HG03520 (cell line): ENCODE measurements at regions not wholly inside any gene's neighbourhood (a gene's known extent, or its start where the extent isn't known, plus 50 kb on each side); places are given as distances from the start of the nearest gene placed in this dataset.

ENCODE experiments used
- ATAC-seq: cut with Tn5 transposase; IDR thresholded peaks from one replicate; pipeline ENCODE4 v1.9.1; 2021; ENCODE audit warnings: mild to moderate bottlenecking, moderate library complexity; ENCODE audit not compliant: unreplicated experiment

DNA sequence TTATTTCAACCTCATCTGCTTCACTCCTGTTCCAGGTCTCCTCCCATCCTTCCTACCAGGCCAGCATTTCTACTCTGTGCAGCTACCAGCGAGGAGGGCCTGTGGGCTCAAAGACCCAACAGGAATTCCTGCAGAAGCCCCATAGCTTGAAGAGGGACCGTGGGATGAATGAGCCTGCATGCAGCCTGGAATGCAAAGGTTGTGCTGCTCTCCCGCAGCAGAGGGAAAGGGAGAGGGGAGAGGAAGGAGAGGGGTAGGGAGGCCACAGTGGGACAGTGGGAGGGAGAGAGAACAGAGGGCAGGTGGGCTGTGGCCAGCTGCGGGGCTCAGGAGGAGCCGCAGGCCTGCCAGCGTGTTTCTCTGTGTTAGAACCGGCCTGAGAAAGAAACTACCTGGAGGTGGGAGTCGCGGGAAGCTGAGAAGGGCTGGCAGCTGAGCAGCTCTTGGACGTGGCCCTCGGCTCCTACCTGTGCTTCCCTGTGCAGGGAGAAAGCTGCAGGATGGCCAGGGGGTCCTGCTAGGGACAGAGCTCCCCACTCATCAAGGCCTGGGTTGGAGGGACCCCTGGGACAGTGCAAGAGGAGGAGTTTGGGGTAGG is 66.1 kb upstream of the MLN start:
- ATAC-seq, result no peak

- ATAC-seq, result no peak
Observed at GRCh38 chr6:33869121-33869520, 65.3 kb upstream of the MLN start.

DNA sequence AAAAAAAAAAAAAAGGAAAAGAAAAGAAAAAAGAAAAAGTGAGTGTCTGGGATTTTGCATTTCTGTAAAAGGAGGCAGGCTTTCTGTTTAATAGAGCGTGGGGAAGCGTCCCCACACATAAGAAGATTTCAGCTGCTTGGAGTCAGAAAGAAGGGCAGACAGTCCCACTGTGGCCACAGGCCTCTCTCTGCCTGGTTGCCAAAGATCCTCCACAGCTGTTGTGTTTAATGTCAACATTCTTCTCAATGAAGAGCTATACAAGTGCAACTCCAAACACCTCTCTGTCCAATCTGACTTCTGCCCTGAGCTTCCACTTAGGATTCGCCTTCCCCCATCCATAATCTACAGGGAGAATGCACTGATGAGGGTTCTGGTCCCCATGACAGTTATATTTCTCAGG is 64.3 kb upstream of the MLN start:
- no peak for ATAC-seq

- no peak for ATAC-seq
Observed at GRCh38 chr6:33865478-33866077, 61.8 kb upstream of the MLN start.

DNA sequence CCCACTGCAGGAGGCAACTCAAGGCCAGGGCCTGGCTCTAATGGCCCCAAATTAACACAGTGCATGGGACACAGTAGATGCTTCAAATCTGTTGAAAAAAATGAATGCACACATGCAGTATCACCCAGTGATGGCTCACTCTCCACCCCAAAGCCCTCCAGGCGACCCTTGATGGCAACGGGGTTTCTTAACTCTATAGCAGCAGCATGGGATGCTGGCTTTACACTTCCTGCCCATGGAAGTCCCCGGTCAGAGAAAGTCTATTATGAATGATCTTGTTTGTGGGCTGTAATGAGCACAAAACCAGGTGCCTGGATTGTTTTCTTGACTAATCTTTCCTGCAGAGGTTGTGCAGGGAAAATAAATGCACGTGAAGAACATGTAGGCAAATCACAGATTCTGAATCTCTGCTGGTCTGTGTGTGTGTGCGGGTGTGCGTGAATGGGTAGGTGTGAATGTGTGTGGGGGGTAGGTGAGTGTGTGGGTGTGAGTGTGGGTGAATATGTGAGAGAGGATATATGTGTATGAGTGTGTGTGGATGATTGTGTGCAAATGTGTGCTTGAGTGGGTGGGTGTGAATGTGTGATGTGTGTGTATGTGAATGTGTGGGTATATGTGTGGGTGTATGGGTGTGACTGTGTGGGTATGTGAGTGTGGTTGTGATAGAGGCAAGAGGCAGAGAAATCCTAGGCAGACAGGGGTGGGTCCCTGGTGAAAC is 60.1 kb upstream of the MLN start:
- no peak for ATAC-seq

GRCh38 chr6:33863084-33863483 is 59.3 kb upstream of the MLN start:
- no peak for ATAC-seq

DNA sequence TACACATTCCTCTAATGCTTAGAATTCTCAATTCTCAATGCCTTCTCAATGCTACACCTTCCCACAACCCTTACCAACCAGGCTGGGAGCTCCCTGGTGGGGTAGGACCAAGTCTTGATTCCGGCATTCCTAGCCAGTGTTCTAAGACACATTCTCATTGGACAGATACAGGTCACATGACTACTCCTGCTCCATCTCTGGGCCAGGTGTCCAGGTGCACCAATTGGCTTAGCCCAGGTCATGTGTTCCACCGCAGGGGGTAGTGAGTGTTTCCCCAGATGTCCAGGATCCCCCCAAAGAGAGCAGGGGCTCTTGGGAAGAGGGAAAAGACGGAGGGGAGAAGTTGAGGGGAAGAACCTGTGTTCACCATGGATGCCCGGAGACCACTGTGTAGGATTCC is 58.7 kb upstream of the MLN start:
- no peak for ATAC-seq

DNA sequence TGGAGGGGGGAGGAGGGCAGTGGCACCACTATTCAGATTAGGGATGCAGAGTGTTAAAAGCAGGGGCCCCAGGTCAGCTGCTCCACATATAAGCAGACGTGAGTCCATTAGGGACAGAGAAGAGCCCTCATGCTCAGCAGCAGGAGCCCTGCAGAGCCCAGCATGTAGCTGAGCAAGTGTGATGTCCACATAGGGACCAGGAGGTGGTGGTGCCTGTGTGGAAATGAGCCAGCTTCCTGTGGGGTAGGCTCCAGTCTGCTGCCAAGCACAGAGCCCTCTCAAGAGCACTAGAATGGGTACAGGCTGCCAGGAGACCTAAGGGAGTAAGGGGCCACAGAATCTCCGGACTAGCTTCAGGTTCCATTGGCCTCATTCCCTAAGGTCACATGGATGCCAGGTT is 57.9 kb upstream of the MLN start:
- no peak for ATAC-seq

- ATAC-seq, result no peak
Observed at GRCh38 chr6:33860706-33861474, 57.1 kb upstream of the MLN start.

DNA sequence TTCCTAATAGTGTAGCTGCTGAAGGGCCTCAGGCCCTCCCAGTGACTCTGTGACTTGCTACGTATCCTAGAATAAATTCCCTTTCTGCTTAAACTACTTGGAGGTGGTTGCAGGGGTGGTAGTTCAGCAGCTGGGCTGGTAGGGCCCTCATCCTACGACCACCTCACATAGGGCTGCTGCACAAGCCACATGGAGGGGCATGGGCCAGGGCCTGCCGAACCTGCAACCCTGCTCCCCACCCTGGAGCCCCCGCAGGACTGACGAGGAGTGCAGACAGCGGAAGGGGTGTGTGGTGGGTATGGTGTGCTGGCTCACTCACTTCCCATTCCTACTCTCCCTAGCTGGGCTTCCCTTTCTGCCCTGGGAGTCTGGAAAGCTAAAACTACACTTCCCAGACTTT is 56.2 kb upstream of the MLN start:
- ATAC-seq, result no peak

- ATAC-seq, result no peak
Observed at GRCh38 chr6:33858804-33859505, 55.2 kb upstream of the MLN start.

- ATAC-seq, result no peak
Observed at GRCh38 chr6:33857932-33858475, 54.2 kb upstream of the MLN start.

- ATAC-seq, result no peak
Observed at GRCh38 chr6:33857093-33857931, 53.5 kb upstream of the MLN start.

DNA sequence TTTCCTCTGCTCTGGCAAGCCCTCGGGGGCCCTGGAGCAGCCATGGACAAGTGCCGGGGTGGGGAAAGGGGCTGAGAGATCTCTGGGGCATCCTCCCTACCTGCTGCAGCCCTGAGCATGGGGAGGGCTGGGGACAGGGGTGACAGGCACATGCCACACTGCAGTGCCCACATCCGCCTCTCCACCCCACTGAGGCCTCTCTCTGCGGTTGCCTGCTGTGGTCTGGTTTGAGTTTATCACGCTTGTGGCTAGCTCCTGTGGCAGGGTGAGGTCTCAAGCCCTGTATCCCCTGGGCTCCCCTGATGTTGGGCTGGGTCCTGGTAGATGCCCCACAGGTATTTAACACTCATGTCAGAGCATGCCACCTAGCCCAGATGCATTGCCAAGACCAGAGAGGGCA is 52.9 kb upstream of the MLN start:
- ATAC-seq, result no peak

GRCh38 chr6:33856031-33856590 is 52.3 kb upstream of the MLN start:
- ATAC-seq, result no peak

DNA sequence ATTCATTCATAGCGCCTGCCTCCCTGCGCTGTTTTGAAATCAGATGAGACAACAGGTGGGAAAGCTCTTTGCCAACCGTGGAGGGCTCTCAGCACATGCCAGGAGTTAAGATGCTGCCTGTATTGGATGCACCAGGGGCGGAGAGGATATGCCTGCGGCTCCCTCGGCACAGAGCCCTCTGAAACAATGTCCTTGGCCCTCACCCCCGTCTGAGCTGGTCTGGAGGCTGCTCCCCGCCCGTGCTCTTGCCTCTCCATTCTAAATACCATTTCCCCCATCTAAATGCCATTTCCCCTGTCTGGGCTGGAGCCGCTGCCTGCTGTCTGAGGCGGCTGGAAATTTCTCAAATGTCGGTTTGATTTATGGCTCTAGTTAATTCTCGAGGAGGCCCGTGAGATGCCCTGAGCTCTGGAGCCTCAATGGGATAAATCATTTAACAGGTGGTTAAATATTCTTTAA is 50.8 kb upstream of the MLN start:
- no peak for ATAC-seq

GRCh38 chr6:33853736-33854135 is 49.9 kb upstream of the MLN start:
- no peak for ATAC-seq
